H1 (cell line): ENCODE measurements at regions not wholly inside any gene's neighbourhood (a gene's known extent, or its start where the extent isn't known, plus 50 kb on each side); places are given as distances from the start of the nearest gene placed in this dataset.

Experiments
- KDM1A ChIP-seq: fragments of 200-600, 300-600 bp; sonication (generic); IDR thresholded peaks from 2 replicates; pipeline ENCODE4 v1.7.1; 2016; ENCODE audit warnings: mild to moderate bottlenecking, low read length, borderline replicate concordance
- MAX ChIP-seq: IDR thresholded peaks from 2 replicates; pipeline ENCODE4 v1.6.1; 2012; ENCODE audit warnings: inconsistent platforms

- no peak for TF ChIP-seq KDM1A
- TF ChIP-seq MAX, result no peak
Observed at GRCh38 chr14:44142006-44142405, 365.1 kb downstream of the FSCB start (continued).
